Esophagus muscularis mucosa (tissue), 4 donors: ENCODE measurements at regions not wholly inside any gene's neighbourhood (a gene's known extent, or its start where the extent isn't known, plus 50 kb on each side); places are given as distances from the start of the nearest gene placed in this dataset.
A peak's percentile ranks its signal among the peaks of the same experiment; 100 is the strongest.

Experiments
- DNase-seq: peaks from one replicate; pipeline ENCODE4 v3.0.0-alpha.2; 2017; ENCODE audit errors: extremely low spot score
- H3K27ac ChIP-seq, 4 donors: fragments of 200-600 bp; sonication (generic); replicated peaks in 1 of 4; 1 replicate in 3 of 4; 2 replicates in 1 of 4; pipeline ENCODE4 v1.5.1; 2016 to 2019; ENCODE audit warnings: mild to moderate bottlenecking in 1 of 4
- H3K27me3 ChIP-seq, 4 donors: fragments of 200-600 bp; sonication (generic); one replicate each; pipeline versions ENCODE4 v1.5.1 to v1.6.0; 2016 to 2019
- H3K36me3 ChIP-seq, 4 donors: fragments of 200-600 bp; sonication (generic); one replicate each; pipeline ENCODE4 v1.5.1; 2016 to 2019
- H3K4me1 ChIP-seq, 4 donors: fragments of 200-600 bp; sonication (generic); one replicate each; pipeline ENCODE4 v1.5.1; 2016 to 2019
- H3K4me3 ChIP-seq, 4 donors: fragments of 200-600 bp; sonication (generic); 1 replicate in 2 of 4; 2 replicates in 2 of 4; pipeline ENCODE4 v1.5.1; 2016 to 2019; ENCODE audit warnings: mild to moderate bottlenecking in 4 of 4, moderate library complexity in 1 of 4
- H3K9me3 ChIP-seq, 4 donors: fragments of 200-600 bp; sonication (generic); 1 replicate in 3 of 4; 2 replicates in 1 of 4; pipeline ENCODE4 v1.5.1; 2016 to 2019
- CTCF ChIP-seq, 3 experiments: fragments of 200-600 bp in 2 of 3; fragments of 450-650 bp in 1 of 3; sonication (generic) in 2 of 3; IDR thresholded peaks; one replicate each; pipeline ENCODE4 v1.5.1; 2017 to 2019; ENCODE audit warnings: antibody characterized with exemption in 3 of 3, mild to moderate bottlenecking in 2 of 3, moderate library complexity in 1 of 3
- EP300 ChIP-seq: sonication (generic); formaldehyde crosslinking; IDR thresholded peaks from one replicate; pipeline ENCODE4 v1.6.1; 2017; ENCODE audit warnings: antibody characterized with exemption
- POLR2A ChIP-seq: fragments of 450-650 bp; IDR thresholded peaks from one replicate; pipeline ENCODE4 v1.6.1; 2017; ENCODE audit warnings: antibody characterized with exemption, moderate library complexity, mild to moderate bottlenecking, low read depth
- POLR2AphosphoS5 ChIP-seq, 2 donors: sonication (generic); formaldehyde crosslinking; IDR thresholded peaks; one replicate each; pipeline ENCODE4 v1.6.1; 2017; ENCODE audit warnings: antibody characterized with exemption in 2 of 2
- WGBS: methylation state at CpG from one replicate; pipeline ENCODE4 v1.1.5; 2018; 5-methylcytosine and 5-hydroxymethylcytosine counted together
- intact Hi-C: fragments of 100-400 bp; cut with DNase I; formaldehyde crosslinking; loops from one replicate; pipeline ENCODE4 v1.15.1; 2023

- WGBS = 97% methylated on average over 3 of the region's 8 CpGs
- intact Hi-C loops = no loop called here
Measured at GRCh38 chr22:25437414-25438160, 126.9 kb upstream of the GRK3 start.

GRCh38 chr22:25447067-25447685, 117.3 kb upstream of the GRK3 start:
- Histone ChIP-seq H3K4me3 (no peak overlapping the region), H3K36me3 (no peaks in the 10 kb centered on the region), H3K4me1 (peaks cover 8 to 45% (median 34%) of the 10 kb centered on the region in 4 donors), H3K27ac (no peak overlapping the region), H3K27me3 (no peaks in the 10 kb centered on the region), H3K9me3 (no peaks in the 10 kb centered on the region)
- intact Hi-C loops = no loop called here
- no peak for DNase-seq
- WGBS = 46% methylated on average over 4 of the region's 4 CpGs
- TF ChIP-seq EP300 (no peak), CTCF (IDR thresholded peaks at IDR 0.05) (no peak), POLR2AphosphoS5 (IDR thresholded peaks at IDR 0.05) (no peak), POLR2A (no peak)

More at GRCh38 chr22:25437414-25438160, 126.9 kb upstream of the GRK3 start:
- H3K27ac ChIP-seq = no peak overlapping the region
- no peak for DNase-seq
- no peaks in the 10 kb centered on the region for H3K4me1 ChIP-seq
- peaks cover 0 to 7% (median 0%) of the 10 kb centered on the region in 4 donors for H3K27me3 ChIP-seq
- H3K36me3 ChIP-seq = no peaks in the 10 kb centered on the region
- no peaks in the 10 kb centered on the region for H3K9me3 ChIP-seq
- no peak for TF ChIP-seq CTCF (IDR thresholded peaks at IDR 0.05)
- no peak for TF ChIP-seq POLR2A
- H3K4me3 ChIP-seq = no peak overlapping the region

DNA sequence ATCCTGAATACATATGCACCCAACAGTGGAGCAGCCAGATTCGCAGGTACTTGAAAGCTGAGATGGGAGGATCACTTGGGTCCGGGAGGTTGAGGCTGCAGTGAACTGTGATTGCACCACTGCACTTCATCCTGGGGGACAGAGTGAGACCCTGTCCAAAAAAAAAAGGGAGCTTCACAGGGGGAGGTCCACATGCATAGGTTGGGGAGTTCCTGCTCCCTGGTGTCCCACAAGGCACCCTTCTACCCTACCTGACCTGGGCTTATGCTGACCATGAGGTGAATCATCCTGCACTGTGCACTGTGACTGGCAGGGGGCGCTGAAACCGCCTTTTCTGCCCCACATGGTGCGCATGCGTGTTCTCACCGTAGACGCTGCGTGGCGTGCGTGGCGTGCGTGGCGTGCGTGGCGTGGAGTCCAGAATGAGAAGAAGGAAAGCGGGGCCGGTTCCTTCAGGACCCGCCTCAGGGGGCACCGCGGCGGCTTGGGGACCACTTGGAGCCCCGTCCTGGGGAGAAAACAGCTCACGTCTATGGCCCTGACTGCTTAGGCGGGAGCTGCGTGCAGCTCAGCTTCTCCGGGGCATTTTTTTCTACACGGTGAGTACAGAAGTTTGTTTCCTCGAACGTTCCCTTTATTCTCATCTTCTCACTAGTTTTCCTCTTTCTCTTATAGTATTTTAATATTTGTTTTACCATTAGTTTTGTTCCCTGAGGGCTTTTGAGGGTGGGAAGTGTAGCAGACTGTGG, 116.6 kb upstream of the GRK3 start:
- intact Hi-C loops = no loop called here
- Histone ChIP-seq H3K9me3 (no peaks in the 10 kb centered on the region), H3K4me1 (peaks cover 8 to 52% (median 41%) of the 10 kb centered on the region in 4 donors), H3K27ac (peak overlapping the region; percentile 81 to 83 (median 82)), H3K36me3 (no peaks in the 10 kb centered on the region), H3K27me3 (no peaks in the 10 kb centered on the region), H3K4me3 (peak overlapping the region; percentile 70 to 90 (median 80))
- TF ChIP-seq EP300 = no peak
- TF ChIP-seq POLR2A = no peak
- TF ChIP-seq CTCF (IDR thresholded peaks at IDR 0.05) = peak; percentile 90 to 97 (median 91)
- TF ChIP-seq POLR2AphosphoS5 (IDR thresholded peaks at IDR 0.05) = peak; percentile 43 to 82
- peak; percentile 95 for DNase-seq
- WGBS = 17% methylated on average over 9 of the region's 30 CpGs

GRCh38 chr22:25448435-25449051, 115.9 kb upstream of the GRK3 start:
- intact Hi-C loops = no loop called here
- 2% methylated on average over 15 of the region's 16 CpGs for WGBS

More at GRCh38 chr22:25448435-25449051, 115.9 kb upstream of the GRK3 start:
- Histone ChIP-seq H3K4me3 (peak overlapping the region; percentile 70 to 90 (median 80)), H3K9me3 (no peaks in the 10 kb centered on the region), H3K36me3 (peaks cover 0 to 4% (median 2%) of the 10 kb centered on the region in 4 donors), H3K27me3 (no peaks in the 10 kb centered on the region), H3K4me1 (peaks cover 8 to 53% (median 42%) of the 10 kb centered on the region in 4 donors), H3K27ac (peak overlapping the region; percentile 81 to 83 (median 82))
- TF ChIP-seq POLR2AphosphoS5 (IDR thresholded peaks at IDR 0.05) (no peak), EP300 (no peak), CTCF (IDR thresholded peaks at IDR 0.05) (no peak), POLR2A (no peak)
- DNase-seq = no peak
